K562 (cell line): ENCODE measurements at regions not wholly inside any gene's neighbourhood (a gene's known extent, or its start where the extent isn't known, plus 50 kb on each side); places are given as distances from the start of the nearest gene placed in this dataset.

Source experiments
- ETS2 ChIP-seq: IDR thresholded peaks from 2 replicates; pipeline ENCODE4 v1.6.1; 2016; ENCODE audit warnings: borderline replicate concordance, missing genetic modification characterization, mild to moderate bottlenecking, moderate library complexity, missing compliant biosample characterization; ENCODE audit not compliant: poor library complexity, severe bottlenecking
- GATA2 ChIP-seq: sonication (generic); formaldehyde crosslinking; IDR thresholded peaks from 2 replicates; pipeline ENCODE4 v1.4.0; 2020; ENCODE audit warnings: mild to moderate bottlenecking, missing genetic modification reagents
- TF ChIP-seq, protein P1 (sequence below), 2 experiments: fragments of 200-800 bp in 1 of 2; sonication (Bioruptor generic) in 1 of 2; sonication (generic) in 1 of 2; formaldehyde crosslinking in 1 of 2; IDR thresholded peaks in 1 of 2; conservative IDR thresholded peaks in 1 of 2; 2 replicates each; pipeline versions ENCODE4 v1.5.0 to v1.6.1; 2016 to 2020; ENCODE audit warnings: missing compliant biosample characterization in 1 of 2, missing genetic modification characterization in 1 of 2, missing genetic modification reagents in 1 of 2

DNA sequence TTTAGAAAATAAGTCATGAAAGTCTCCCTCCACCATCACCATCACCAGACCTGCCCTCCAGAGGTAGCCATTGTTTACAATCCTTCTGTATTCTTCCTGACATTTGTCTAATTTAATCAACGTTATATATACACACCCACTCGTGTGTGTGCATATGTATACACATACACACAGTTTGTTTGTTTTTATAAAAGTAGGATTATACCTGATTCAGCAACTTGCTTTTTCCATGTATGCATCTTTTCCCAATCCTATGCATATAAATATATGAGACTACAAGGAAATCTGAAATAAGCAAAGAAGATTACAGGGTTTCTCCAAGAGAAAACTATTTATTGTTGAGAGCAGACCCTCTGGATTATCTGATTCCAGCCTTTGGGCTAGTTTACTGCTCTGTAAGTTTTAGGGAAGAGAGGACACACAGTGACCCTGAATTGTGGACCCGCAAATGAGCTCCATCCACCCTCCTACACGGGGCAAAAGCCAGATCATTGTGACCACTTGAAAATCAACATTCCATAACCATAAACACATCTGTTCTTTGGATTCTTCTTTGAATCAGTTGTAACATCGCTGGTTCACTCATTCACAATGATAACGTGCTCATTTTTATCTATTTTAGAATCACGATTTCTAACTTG is 104.3 kb downstream of the CPN2 start:
- TF ChIP-seq, protein P1, sequence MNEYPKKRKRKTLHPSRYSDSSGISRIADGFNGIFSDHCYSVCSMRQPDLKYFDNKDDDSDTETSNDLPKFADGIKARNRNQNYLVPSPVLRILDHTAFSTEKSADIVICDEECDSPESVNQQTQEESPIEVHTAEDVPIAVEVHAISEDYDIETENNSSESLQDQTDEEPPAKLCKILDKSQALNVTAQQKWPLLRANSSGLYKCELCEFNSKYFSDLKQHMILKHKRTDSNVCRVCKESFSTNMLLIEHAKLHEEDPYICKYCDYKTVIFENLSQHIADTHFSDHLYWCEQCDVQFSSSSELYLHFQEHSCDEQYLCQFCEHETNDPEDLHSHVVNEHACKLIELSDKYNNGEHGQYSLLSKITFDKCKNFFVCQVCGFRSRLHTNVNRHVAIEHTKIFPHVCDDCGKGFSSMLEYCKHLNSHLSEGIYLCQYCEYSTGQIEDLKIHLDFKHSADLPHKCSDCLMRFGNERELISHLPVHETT (CRISPR knock-in tag; conservative IDR thresholded peaks at IDR 0.05 in 1 of 2, IDR thresholded peaks at IDR 0.05 in 1 of 2), result no peak
- TF ChIP-seq GATA2 (CRISPR knock-in tag) (no peak), ETS2 (tag) (no peak)
